Tibial nerve (tissue), 4 donors: ENCODE measurements at regions not wholly inside any gene's neighbourhood (a gene's known extent, or its start where the extent isn't known, plus 50 kb on each side); places are given as distances from the start of the nearest gene placed in this dataset.
"Not testable (repeated sequence)": the region's sequence is repeated elsewhere in the genome, so short reads cannot be mapped to it uniquely, and the experiment has no call there.

ENCODE experiments used
- DNase-seq, 2 donors: peaks; one replicate each; pipeline ENCODE4 v3.0.0-alpha.2; 2019; ENCODE audit warnings: low spot score in 2 of 2
- H3K27ac ChIP-seq, 4 donors: fragments of 200-600 bp; sonication (generic) in 3 of 4; one replicate each; pipeline ENCODE4 v1.5.1; 2017 to 2019; ENCODE audit warnings: mild to moderate bottlenecking in 1 of 4
- H3K27me3 ChIP-seq, 2 donors: fragments of 200-600 bp; sonication (generic) in 1 of 2; one replicate each; pipeline versions ENCODE4 v1.5.1 to v1.6.0; 2017 to 2019
- H3K36me3 ChIP-seq, 3 donors: fragments of 200-600 bp; sonication (generic); one replicate each; pipeline ENCODE4 v1.5.1; 2018 to 2019
- H3K4me1 ChIP-seq, 4 donors: fragments of 200-600 bp; sonication (generic) in 3 of 4; one replicate each; pipeline ENCODE4 v1.5.1; 2017 to 2019
- H3K4me3 ChIP-seq, 4 donors: fragments of 200-600 bp; sonication (generic) in 3 of 4; one replicate each; pipeline ENCODE4 v1.5.1; 2017 to 2019; ENCODE audit warnings: mild to moderate bottlenecking in 1 of 4, moderate library complexity in 1 of 4
- H3K9me3 ChIP-seq, 4 donors: fragments of 200-600 bp; sonication (generic) in 3 of 4; one replicate each; pipeline ENCODE4 v1.5.1; 2017 to 2019
- EP300 ChIP-seq, 2 donors: sonication (generic); formaldehyde crosslinking; IDR thresholded peaks; one replicate each; pipeline ENCODE4 v1.6.1; 2017; ENCODE audit warnings: antibody characterized with exemption in 2 of 2, mild to moderate bottlenecking in 1 of 2
- POLR2A ChIP-seq, 2 donors: fragments of 450-650 bp; IDR thresholded peaks; one replicate each; pipeline ENCODE4 v1.6.1; 2017; ENCODE audit warnings: antibody characterized with exemption in 2 of 2, mild to moderate bottlenecking in 2 of 2, moderate library complexity in 2 of 2
- WGBS, 2 donors: methylation state at CpG; one replicate each; pipeline ENCODE4 v1.1.5; 2018; 5-methylcytosine and 5-hydroxymethylcytosine counted together
- TF ChIP-seq, protein P1 (sequence below), 5 experiments: fragments of 200-600 bp in 3 of 5; fragments of 450-650 bp in 2 of 5; sonication (generic) in 3 of 5; IDR thresholded peaks; one replicate each; pipeline ENCODE4 v1.5.1; 2016 to 2019; ENCODE audit warnings: antibody characterized with exemption in 5 of 5, mild to moderate bottlenecking in 3 of 5, moderate library complexity in 2 of 5

DNA sequence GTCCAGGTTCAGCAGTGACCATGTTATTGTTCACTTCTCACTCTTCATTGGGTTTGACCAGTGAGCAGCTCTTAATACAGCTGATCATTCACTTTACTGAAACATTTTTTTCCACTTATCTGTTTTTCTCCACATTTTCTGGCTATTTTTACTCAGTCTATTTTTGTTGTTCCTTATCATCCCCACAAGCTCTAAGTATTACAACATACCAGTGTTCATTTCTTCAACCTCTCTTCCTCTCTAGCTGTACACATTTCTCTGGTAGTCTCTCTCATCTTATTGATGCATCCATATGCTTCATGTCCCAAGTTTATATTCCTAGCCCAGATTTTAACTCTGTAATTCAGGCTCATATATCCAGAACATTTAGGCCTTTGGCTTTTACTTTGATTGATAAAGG, 119.4 kb upstream of the FOLH1 start:
- H3K4me1 ChIP-seq, H3K4me3 ChIP-seq, H3K36me3 ChIP-seq, H3K27ac ChIP-seq, H3K9me3 ChIP-seq, H3K27me3 ChIP-seq, DNase-seq: not testable (repeated sequence)

GRCh38 chr11:49326651-49327050, 118.2 kb upstream of the FOLH1 start:
- not testable (repeated sequence) for H3K4me1 ChIP-seq, H3K4me3 ChIP-seq, DNase-seq, H3K27ac ChIP-seq, H3K36me3 ChIP-seq, H3K9me3 ChIP-seq, H3K27me3 ChIP-seq
- 26 to 38% methylated on average over 3 of the region's 3 CpGs for WGBS, 2 donors

DNA sequence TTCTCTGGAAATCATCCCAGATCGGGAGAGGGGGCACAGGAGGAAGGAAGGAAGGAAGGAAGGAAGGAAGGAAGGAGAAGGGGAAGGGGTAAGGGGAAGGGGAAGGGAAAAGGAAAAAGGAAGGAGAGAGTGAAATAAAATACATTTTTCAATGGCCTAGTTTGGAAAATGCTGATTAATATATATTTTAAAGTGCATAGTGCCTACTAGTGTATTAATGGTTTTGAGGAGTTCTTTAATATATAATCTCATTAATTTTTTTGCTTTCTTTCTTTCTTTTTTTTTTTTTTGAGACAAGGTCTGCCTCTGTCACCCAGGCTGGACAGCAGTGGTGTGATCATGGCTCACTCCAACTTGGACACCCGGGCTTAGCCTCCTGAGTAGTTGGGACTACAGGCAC, 107.8 kb upstream of the FOLH1 start:
- Histone ChIP-seq H3K27ac (no peak overlapping the region), H3K27me3 (no peaks in the 10 kb centered on the region), H3K36me3 (no peaks in the 10 kb centered on the region), H3K9me3 (peaks cover 0 to 6% (median 0%) of the 10 kb centered on the region in 4 donors), H3K4me3 (no peak overlapping the region), H3K4me1 (no peaks in the 10 kb centered on the region)
- DNase-seq, result no peak
- TF ChIP-seq, protein P1, sequence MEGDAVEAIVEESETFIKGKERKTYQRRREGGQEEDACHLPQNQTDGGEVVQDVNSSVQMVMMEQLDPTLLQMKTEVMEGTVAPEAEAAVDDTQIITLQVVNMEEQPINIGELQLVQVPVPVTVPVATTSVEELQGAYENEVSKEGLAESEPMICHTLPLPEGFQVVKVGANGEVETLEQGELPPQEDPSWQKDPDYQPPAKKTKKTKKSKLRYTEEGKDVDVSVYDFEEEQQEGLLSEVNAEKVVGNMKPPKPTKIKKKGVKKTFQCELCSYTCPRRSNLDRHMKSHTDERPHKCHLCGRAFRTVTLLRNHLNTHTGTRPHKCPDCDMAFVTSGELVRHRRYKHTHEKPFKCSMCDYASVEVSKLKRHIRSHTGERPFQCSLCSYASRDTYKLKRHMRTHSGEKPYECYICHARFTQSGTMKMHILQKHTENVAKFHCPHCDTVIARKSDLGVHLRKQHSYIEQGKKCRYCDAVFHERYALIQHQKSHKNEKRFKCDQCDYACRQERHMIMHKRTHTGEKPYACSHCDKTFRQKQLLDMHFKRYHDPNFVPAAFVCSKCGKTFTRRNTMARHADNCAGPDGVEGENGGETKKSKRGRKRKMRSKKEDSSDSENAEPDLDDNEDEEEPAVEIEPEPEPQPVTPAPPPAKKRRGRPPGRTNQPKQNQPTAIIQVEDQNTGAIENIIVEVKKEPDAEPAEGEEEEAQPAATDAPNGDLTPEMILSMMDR (IDR thresholded peaks at IDR 0.05), result no peak
- no peak for TF ChIP-seq POLR2A (IDR thresholded peaks at IDR 0.05)
- TF ChIP-seq EP300 (IDR thresholded peaks at IDR 0.05), result no peak
- 71% methylated on average over 2 of the region's 2 CpGs for WGBS, 2 donors

DNA sequence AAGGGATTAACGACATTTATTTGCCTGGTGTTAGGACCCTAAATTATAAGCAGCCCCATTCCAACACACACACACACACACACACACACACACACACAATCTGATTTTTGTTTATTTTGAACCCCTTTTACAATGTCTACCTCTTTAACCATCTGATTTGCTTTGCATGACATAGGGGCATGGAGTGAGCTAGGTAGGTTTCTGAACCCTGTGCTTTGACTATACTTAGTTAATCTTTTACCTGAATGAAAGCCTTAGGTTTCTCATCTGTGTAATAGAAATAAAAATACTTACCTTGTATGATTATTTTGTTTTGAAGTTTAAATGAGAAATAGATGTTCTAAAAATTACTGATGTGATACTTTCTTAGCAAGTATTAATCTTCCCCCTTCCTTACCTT, 94.7 kb upstream of the FOLH1 start:
- TF ChIP-seq EP300 (IDR thresholded peaks at IDR 0.05) (no peak), POLR2A (IDR thresholded peaks at IDR 0.05) (no peak)
- WGBS, 2 donors, result 67 to 76% methylated on average over 1 of the region's 1 CpG
- no peaks in the 10 kb centered on the region for H3K9me3 ChIP-seq

GRCh38 chr11:49302360-49302759, 94.0 kb upstream of the FOLH1 start:
- WGBS, 2 donors, result 77 to 80% methylated on average over 2 of the region's 2 CpGs
- Histone ChIP-seq H3K27me3 (no peaks in the 10 kb centered on the region), H3K4me3 (no peak overlapping the region), H3K36me3 (no peaks in the 10 kb centered on the region), H3K27ac (no peak overlapping the region), H3K9me3 (no peaks in the 10 kb centered on the region), H3K4me1 (no peaks in the 10 kb centered on the region)
- DNase-seq, result no peak
- TF ChIP-seq EP300 (IDR thresholded peaks at IDR 0.05) (no peak), POLR2A (IDR thresholded peaks at IDR 0.05) (no peak)
- TF ChIP-seq, protein P1 (IDR thresholded peaks at IDR 0.05), result no peak

More for the DNA sequence above, 94.7 kb upstream of the FOLH1 start:
- Histone ChIP-seq H3K36me3 (no peaks in the 10 kb centered on the region), H3K4me1 (no peaks in the 10 kb centered on the region), H3K27ac (no peak overlapping the region), H3K27me3 (no peaks in the 10 kb centered on the region), H3K4me3 (no peak overlapping the region)
- no peak for DNase-seq

DNA sequence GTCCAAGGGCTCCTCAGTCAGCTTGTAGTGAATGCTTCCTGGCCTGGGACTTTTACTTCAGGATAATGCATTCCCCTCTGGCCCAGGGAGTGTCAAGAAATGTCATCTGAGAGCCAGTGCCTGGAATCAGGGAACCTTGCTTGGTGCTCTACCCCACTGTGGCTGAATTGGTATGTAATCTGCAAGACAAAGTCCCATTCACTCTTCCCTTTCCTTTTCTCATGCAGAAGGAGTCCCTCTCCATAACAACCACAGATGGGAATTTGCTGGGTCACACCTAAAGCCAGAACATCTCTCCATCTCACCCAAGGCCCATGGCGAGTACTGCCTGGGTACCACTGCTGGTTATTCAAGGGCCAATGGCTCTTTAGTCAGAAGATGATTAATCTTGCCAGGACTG, 89.6 kb upstream of the FOLH1 start:
- 85 to 89% methylated on average over 1 of the region's 1 CpG for WGBS, 2 donors
- not testable (repeated sequence) for DNase-seq, H3K4me3 ChIP-seq, H3K36me3 ChIP-seq, H3K27ac ChIP-seq, H3K27me3 ChIP-seq, H3K9me3 ChIP-seq, H3K4me1 ChIP-seq

DNA sequence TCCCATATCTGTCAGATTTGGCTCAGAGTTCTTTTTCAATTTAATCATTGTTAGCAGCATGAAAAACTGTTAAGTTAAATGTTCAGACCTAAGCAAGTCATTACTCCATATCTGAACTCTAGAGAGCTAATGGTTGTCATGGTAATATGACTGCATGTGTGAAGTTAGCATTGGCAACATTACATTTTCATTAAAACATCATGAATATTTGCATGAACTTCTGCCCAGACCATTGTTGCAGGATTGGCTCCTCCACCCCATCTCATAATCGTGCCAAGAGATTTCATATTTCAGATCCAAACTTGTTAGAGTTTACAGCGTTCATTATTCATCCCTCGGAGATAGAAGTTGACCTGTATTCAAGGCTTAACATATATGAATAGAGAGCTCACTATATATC, 75.5 kb upstream of the FOLH1 start:
- not testable (repeated sequence) for H3K4me3 ChIP-seq, H3K9me3 ChIP-seq, H3K4me1 ChIP-seq, H3K27me3 ChIP-seq, H3K27ac ChIP-seq, DNase-seq, H3K36me3 ChIP-seq
- WGBS, 2 donors, result 50 to 53% methylated on average over 3 of the region's 3 CpGs

DNA sequence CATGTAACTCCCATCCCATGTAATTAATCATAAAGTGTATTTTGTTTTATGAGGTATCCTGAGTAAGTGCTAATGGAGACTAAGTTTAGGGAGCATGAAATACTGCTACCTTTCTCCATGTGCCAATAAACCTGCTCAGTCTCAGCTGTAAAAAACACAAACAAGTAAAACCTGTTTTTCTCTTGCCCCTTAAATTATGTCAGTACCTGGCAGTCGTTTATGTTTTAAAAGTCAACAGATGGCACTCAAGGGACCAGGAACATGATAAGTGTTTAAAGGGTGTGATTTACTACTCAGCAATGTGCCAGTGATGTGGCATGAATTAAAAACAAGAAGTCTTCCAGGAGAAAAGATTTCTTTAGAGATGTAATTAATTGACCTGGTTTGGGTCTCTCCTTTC, 74.9 kb upstream of the FOLH1 start:
- not testable (repeated sequence) for H3K4me1 ChIP-seq
- 28 to 38% methylated on average over 1 of the region's 1 CpG for WGBS, 2 donors

DNA sequence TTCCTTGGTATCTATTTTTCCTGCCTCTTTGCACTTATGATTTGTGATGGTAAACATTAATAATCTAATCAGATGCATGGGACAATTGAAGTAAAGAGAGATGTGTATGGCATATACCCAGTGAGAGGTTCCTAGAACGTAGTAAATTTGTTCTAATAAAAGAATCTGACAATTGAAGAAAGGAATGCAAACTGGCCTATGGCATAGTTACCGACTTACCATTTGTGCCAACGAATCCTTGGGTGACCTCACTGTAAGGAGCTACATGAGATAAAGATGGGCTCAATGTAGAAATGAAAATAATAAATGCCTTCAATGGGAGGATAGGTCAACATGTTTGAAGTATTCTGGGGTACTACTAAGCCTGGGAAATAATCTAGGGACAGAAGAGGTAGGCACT, 73.7 kb upstream of the FOLH1 start:
- not testable (repeated sequence) for H3K4me3 ChIP-seq, H3K36me3 ChIP-seq, H3K27me3 ChIP-seq, H3K4me1 ChIP-seq, H3K27ac ChIP-seq, H3K9me3 ChIP-seq, DNase-seq
- 58 to 63% methylated on average over 3 of the region's 3 CpGs for WGBS, 2 donors

More for the DNA sequence above, 74.9 kb upstream of the FOLH1 start:
- not testable (repeated sequence) for H3K27ac ChIP-seq, DNase-seq, H3K27me3 ChIP-seq, H3K9me3 ChIP-seq, H3K36me3 ChIP-seq, H3K4me3 ChIP-seq

DNA sequence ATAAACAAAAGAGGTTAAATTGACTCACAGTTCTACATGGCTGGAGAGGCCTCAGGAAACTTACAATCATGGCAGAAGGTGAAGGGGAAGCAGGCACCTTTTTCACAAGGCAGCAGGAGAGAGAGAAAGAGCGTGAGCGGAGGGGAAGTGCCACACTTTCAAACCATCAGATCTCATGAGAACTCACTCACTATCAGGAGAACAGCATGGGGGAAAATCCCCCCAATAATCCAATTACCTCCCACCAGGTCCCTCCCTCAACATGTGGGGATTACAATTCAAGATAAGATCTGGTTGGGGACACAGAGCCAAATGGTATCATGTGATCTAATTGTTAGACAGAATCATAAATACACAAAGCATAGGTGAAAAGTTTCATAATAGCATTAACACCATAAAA, 69.5 kb upstream of the FOLH1 start:
- 89 to 92% methylated on average over 2 of the region's 2 CpGs for WGBS, 2 donors
- not testable (repeated sequence) for H3K9me3 ChIP-seq, H3K4me1 ChIP-seq, H3K27ac ChIP-seq, DNase-seq, H3K27me3 ChIP-seq, H3K36me3 ChIP-seq, H3K4me3 ChIP-seq
